NCI-H2107 treated with DMSO at 0.1 percent for 48 hours (cell line): ENCODE measurements at regions not wholly inside any gene's neighbourhood (a gene's known extent, or its start where the extent isn't known, plus 50 kb on each side); places are given as distances from the start of the nearest gene placed in this dataset.
"Not testable (repeated sequence)": the region's sequence is repeated elsewhere in the genome, so short reads cannot be mapped to it uniquely, and the experiment has no call there.

ENCODE experiments used
- DNase-seq: peaks from one replicate; lab custom pipeline; 2025; ENCODE audit not compliant: unreplicated experiment; lab: John Stamatoyannopoulos, UW

DNA sequence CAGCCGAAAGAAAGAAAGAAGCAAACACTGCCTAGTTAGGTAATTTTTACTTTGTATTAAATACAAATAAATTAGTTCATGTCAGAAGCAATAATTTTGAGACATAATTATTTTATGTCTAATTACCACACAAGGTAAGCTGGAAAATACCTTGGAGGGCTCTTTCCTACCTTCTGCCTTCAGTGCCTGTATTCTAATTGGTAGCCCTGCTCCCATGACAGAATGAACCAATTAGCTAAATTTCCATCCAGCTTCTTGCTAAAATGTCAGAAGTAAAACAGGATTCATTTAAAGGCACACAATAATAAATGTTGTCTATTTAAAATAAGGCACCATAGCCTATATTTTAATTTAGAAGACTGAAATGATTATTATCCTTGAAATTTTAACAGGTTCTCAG is 135.4 kb upstream of the POT1 start:
- DNase-seq = no peak

DNA sequence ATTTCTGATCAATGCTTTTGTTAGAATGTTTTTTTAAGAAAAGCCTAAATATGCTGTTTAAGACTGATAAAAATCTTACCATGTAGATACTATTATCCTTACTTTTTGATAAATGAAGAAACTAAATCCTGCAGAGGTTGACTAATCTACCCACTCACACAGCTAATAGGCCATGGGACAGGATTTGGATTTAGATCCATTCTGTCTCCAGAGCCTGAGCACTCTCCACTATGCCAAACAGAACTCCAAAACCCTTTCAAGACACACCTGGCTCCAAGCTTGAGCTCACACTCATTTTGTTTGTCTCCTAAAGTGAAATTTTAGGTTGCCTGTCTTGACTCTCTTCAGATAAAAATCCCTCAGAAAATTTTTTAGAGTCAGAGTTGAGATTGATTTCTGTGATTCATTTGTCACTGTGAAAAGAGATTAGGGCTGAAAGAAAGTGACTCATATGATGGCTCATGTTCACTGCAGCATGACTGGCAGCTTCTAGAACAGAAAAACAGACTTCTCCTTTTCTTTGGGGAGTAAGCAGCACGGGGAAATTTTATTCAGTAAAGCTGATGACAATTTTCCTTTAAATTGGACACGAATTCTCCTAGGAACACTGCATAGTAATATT is 132.3 kb upstream of the POT1 start:
- DNase-seq = no peak

DNA sequence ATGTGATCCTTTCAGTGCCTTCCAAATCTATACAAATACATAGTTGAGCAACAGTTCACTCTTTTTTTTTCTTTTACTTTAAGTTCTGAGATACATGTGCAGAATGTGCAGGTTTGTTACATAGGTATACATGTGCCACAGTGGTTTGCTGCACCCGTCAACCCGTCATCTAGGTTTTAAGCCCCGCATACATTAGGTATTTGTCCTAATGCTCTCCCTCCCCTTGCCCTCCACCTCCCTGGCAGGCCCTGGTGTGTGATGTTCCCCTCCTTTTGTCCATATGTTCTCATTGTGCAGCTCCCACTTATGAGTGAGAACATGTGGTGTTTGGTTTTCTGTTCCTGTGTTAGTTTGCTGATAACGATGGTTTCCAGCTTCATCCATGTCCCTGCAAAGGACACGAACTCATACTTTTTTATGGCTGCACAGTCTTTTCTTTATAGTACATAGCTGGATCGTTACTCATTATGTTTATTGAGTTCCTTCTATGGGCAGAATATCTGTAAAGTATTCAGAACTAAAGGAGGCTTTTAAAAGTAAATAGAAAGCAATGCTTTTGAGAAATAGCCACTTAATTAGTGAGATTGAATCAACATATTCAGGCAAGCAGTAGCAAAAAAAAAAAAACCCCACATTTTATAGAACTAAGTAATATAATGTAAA is 131.6 kb upstream of the POT1 start:
- not testable (repeated sequence) for DNase-seq

DNA sequence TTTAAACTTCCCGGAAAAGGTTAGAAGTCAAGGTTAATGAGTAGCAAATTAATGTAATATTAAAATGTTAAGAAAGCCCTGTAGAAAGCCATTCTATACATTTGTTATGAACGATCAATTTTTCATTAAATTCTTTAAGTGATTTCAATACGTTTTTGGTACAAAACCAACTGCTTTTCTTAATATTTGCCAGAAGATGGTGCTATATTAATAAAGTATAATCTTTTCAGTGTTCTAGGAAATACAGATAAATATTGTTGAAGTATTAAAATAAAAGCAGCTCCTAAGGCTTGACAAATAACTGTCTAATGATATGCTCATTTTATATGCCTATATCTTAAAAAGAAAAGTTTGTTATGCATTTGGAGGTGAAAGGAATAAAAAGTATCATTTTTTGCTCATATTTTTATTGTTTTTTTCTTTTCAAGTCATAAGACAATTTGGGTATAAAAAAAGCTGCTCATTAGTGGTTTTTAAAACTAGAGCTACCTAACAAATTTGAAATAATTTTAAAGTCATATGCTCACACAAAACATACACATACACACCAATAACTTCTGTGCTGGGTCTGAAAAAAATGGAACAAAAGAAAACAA is 130.3 kb upstream of the POT1 start:
- no peak for DNase-seq

DNA sequence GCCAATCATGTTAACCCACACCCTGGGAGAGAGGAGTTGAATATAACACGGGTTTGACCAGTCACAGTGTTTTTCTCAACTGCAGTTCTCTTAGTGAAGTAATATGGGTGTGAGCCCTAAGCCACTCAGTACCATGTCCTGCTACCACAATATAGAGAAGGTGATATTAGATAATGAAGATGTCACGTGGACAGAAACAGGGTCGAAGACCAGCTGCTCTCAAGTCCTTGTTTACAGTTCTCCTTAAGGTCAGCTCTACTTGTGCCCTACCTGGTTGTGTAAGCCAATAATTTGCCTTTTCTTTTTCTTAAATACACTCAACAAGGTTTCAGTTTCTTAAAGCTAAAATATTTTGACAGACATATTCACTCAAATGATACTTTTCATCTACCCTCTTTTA is 128.3 kb upstream of the POT1 start:
- no peak for DNase-seq

DNA sequence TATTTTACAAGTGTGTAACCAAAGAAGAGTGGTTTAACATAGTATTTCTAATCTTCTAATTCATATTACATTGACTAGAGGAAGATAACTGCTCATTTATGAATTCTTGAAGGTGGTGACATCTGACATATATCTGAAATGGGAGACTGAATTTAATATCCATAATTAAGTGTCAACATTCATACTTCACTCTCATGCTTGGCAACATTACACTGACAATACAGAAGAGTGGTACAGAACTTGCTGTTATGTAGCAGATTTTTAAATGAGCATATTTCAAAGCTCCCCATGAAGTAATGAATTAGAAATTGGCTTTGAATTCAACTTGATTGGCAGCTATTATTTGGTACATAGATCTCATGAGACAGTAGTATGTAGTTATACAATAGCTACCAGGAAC is 125.8 kb upstream of the POT1 start:
- no peak for DNase-seq

DNA sequence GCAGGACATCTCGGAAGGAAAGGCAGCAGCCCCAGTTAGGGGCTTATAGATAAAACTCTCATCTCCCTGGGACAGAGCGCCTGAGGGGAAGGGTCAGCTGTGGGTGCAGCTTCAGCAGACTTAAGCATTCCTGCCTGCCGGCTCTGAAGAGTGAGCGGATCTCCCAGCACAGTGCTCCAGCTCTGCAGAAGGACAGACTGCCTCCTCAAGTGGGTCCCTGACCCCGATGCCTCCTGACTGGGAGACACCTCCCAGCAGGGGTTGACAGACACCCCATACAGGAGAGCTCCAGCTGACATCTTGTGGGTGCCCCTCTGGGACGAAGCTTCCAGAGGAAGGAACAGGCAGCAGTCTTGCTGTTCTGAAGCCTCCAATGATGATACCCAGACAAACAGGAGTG is 117.1 kb upstream of the POT1 start:
- no peak for DNase-seq

DNA sequence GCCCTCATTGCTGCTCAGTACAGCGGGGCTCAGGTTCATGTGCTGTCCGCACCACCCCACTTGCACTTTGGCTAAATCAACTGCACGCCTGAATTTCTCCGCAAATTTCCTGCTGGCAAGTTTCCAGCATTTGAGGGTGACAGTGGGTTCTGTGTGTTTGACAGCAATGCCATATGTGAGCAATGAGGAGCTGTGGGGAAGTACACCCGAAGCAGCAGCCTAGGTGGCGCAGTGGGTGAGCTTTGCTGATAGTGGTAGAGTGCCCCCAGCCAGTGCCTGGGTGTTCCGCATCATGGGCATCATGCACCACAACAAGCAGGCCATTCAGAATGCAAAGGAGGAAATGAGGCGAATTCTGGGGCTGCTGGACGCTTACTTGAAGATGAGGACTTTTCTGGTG is 103.9 kb upstream of the POT1 start:
- no peak for DNase-seq

DNA sequence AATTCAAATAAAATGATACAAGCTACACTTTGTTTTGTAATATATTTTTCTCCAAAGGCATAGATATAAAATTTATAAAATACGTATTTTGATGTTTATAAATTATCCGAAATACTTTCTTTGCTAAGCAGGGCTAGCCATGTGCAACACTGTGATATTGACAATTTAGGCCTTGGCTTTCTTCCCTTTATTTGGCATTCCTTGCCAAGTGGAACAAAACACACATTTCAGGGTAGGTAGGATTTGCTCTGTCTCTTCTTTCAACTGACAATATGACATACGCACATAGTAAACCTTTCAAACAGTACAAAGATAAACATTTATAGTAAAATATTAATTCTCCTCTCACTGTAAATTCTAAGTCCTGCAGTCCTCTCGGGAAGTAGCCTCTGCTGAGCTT is 103.3 kb upstream of the POT1 start:
- no peak for DNase-seq

DNA sequence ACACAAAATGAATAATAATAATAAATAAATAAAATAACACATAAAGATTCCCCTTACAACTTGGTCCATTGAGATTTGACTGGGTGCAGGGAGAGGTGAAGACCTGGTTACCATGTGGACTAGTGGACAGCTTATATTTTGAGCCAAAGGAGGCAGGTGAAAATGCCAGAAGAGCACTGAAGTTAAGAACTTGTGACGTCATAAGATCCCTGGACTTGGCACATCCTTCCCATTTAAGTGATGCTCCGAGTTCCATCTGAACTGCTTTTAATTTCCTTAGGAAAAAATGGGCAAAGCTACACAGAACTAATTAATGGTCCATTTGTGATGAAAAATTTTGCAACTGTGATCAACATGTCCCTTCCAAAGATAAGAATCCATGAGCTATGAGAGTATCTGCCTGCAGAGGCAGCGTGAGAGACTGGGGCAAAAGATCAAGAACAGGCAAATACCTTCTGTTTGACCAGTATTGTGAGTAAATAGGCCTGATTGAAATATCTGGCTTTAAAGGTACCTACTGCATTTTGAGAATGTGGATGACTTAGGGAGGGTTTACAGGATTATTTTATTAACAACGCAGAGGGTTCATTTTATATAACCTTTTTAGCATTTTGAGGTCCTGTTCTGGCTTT is 101.2 kb upstream of the POT1 start:
- no peak for DNase-seq

DNA sequence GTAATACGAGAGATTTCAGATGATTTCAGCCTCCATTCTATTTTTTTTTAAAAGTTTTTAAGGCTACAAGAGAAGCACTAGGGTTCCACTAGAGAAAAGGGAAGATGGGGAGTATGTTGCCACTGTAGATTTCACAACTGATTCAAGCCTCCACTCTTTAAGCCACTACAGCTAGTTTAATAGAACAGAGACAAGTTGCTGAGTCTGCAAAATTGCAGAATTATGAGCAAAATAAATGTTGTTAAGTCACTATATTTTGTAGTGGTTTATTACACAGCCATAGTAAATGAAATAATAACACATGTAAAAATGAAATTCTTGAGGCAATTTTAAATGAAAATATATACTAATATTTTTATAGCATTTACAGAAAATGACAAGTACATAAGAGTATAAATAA is 96.0 kb upstream of the POT1 start:
- DNase-seq = no peak

DNA sequence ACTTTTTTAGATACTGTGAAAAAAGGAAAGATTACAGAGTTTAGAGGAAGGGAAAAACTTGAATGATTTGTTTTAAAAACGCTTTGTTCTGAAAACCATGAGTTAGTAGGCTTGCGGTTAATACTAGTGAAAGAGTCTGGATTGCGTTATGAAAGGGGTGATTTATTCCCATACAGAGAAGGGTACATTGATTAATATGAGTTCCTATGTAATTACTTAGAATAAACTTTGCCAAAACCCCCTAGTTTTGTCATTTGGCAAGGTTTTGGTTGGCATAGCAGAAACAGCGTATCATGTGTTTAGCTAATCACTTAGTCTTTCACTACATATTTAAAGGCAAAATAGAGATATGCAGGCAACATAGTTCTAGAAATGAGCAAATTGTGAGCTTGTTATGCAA is 91.2 kb upstream of the POT1 start:
- no peak for DNase-seq

DNA sequence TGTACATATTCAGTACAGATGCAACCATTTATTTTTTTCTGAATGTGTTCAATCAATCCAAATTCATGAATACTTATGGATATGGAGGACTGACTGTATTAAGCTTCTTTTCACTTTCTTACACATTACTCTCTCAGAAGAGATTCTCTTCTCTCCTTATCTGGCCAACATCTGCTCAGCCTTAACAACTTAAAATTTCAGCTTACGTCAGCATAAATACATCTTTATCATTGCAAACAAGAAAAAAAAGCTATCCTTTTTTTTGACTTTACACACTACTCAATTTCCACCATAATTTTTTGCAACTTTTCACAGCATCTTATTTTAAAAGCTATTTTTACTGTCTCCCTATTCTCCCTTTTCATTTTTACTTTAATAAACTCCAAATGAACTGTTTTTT is 80.9 kb upstream of the POT1 start:
- no peak for DNase-seq

DNA sequence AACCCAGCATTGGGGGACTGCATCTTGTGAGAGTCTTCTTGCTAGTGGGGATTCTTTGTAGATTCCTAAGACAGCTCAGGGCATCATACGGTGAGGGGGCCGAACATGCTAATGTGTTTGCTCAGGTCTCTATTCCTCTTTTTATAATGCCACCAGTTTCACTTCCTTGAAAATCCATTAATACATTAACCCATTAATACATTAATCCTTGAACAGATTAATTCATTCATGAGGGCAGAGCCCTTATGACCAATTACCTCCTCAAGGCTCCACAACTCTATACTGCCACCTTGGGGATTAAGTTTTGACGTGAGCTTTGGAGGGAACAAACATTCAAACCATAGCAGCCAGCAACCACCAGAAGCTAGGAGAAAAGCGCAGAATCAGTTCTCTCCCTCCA is 67.2 kb upstream of the POT1 start:
- DNase-seq = no peak

DNA sequence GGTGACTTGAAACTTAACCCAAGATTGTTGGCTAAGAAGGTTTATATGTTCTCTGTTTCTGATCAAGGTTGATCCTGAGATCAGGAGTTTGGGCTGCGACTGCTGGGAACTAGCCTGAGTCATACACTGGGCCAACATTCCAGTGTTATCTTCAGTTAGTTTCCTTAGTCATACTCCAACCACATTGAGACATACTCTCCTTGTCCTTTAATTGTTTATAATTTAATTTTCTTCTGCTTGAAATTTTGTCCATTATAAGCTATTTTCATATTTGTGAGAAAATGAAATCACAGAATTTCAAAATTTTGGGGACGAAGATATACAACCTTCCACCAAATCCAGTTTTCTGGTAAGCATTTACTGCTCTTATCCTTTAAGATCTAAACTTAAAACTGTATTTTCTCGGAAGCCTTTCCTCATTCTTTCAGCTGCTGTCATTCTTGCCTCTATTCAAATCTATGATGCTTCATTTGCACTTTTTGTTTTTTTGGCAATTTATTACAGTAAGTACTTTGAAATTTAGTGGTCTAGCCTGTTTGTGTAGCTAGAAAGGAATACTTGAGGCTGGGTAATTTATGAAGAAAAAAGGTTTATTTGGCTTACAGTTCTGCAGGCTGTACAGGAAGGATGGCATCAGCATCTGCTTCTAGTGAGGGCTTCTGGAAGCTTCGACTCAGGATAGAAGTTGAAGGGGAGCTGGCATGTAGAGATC is 63.4 kb upstream of the POT1 start:
- no peak for DNase-seq

DNA sequence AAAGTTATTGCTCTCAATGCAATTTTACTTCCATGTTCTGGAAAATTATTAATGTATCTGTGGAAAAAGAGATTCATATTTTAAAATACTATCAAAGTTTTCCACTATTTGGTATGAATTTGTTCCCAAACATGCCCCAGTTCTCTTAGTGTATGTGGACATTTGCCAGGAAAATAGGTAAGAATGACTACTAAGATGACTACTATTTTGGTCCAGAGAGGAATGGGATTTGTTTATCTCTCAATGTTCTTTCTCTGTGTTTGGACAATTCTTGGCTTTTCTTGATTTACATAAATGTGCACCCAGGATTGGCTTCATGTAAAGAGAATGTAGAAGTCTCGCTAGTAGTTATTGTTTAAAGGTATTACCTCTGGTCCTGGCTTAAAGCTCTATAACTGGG is 60.3 kb upstream of the POT1 start:
- no peak for DNase-seq
